NCI-H2196 (cell line): ENCODE measurements at regions not wholly inside any gene's neighbourhood (a gene's known extent, or its start where the extent isn't known, plus 50 kb on each side); places are given as distances from the start of the nearest gene placed in this dataset.
"Not testable (repeated sequence)": the region's sequence is repeated elsewhere in the genome, so short reads cannot be mapped to it uniquely, and the experiment has no call there.

Experiments
- DNase-seq: peaks from one replicate; lab custom pipeline; 2025; ENCODE audit not compliant: unreplicated experiment; lab: John Stamatoyannopoulos, UW

DNA sequence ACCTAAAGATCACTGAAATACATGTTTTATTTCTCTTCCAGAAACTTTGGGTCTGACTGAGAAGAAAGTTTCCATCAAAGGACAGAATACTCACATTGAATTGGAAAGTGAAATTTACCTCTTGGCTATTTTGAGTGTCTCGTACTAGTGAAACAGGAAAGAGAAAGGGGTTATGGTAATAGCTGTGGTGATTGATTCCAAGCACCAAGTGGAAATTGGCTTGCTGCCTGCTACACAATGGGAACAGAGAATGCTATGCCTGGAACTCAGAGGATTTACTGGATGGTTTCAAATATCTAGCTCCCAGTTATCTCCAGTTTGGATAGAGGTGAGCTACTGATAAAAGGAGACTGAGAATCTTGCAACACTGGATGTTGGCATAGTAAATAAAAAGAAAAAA lies 492.8 kb upstream of the FSIP2 start:
- no peak for DNase-seq

- no peak for DNase-seq
Measured at GRCh38 chr2:185246717-185247116, 491.9 kb upstream of the FSIP2 start.

DNA sequence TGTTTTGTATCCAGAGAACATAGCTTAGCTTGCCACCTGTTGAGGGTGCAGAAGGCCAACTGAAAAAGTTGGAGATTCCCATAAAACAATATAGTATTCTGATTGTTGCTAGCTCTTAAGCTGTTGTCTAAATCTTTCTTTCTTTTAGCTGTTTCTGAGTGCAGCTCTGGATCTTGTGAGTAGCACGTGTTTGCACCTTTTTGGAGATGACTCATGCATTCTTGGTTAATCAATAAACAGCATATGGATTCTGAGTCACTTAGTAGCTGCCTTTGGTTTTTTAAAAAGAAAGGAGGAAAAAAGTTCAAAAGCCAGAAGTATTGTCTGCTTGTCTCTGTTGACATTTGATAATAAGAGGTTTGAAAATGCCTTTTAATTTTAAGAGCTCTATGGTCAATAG lies 483.0 kb upstream of the FSIP2 start:
- no peak for DNase-seq

- no peak for DNase-seq
Measured at GRCh38 chr2:185265747-185266146, 472.9 kb upstream of the FSIP2 start.

DNA sequence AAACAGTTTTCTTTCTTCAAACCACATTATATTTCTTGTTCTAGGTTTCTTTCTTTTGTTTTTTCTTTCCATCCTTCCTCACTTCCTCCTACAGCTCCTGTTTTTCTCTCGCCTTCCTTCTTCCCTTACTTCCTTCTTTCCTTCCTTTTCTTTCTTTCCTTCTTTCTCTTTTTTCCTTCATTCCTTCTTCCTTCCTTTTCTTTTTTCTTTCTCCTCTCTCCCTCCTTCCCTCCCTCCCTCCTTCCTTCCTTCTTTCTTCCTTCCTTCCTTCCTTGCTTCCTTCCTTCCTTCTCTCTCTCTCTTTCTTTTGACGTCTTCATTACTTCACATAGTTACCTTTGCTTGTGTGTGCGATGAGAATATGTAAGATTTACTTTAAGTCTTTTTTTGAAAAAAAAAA lies 470.0 kb upstream of the FSIP2 start:
- DNase-seq, result no peak

DNA sequence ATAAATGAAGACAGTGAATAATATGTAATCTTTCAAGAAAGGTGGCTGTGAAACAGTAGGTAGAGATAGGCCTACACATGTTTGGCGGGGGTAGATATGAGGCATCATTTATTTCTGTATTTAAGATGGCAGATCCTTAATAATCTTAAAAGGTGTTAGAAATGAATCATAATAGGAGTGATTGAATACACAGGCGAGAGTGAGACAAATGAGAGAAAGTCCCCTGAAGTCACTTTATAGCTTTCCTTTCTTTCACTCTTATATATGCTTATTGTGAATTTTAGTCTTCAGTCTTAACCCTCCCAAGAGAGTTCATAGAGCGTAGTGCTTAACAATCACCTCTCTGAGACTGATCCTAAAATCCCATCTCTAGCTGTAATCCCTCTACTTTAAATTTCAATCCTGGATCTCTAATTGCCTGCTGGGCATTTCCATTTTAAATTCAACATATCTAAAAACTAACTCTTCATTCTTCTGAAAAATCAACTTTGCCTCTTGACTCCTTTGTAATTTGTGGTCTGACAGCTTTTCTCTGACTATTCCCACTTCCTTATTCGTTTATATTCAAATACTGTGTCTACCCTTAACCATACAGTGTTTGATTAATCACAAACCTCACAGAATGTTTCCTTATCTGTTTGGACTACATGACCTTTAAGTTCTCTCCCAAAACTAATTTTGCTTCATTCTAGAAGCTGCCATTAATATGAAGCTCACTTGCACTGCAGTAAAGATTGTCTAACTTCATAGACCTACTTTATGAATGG lies 463.7 kb upstream of the FSIP2 start:
- no peak for DNase-seq

- not testable (repeated sequence) for DNase-seq
Measured at GRCh38 chr2:185275979-185276378, 462.6 kb upstream of the FSIP2 start.

DNA sequence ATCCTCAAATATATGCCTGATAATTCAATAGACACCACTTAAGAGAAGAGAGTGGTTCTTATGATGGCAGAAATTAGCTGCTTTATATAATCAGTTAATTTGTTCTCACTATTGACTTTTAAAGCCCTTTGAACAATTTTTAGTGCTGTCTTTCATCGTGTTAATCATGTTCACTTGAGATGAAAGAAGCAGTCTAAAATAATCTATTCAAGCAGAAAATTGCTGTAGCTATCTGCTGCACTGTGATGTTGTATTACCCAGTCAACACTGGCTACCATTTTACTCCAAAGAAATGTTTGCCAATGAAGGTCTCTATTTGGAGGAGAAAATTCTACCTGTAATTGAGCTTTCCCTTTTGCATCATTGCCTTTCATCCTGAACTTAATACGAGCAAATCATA lies 459.8 kb upstream of the FSIP2 start:
- no peak for DNase-seq

DNA sequence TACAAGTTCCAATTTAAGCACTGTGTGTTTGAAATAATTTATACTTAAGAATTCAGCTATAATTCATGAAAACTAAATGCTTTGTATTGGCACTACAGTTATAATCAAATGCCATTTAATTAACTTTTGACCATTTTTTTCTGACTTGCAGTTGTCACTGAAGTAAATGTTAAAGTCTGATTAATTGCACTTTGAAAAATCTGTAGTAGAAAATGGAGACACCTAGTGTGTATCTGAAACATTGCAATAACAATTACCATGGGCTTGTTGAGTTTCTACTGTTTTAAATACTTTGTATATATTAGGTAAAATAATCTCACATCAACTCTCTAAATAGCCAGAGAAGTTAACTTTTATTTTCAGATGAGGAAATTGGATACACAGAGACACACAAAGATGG lies 458.6 kb upstream of the FSIP2 start:
- no peak for DNase-seq

DNA sequence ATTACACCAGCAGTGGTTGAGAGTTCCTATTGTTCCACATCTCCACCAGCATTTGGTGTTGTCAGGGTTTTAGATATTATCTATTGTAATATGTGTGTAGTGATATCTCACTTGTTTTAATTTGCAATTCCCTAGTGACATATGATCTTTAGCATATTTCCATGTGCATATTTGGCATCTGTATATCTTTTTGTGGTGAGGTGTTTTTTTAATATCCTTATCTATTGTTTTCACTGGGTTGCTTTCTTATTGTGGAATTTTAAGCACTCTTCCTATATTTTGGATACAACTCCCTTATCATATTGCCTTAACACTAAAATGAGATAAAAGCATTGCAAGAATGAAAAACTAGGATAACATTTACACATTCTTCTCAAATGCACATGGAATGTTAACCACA lies 453.9 kb upstream of the FSIP2 start:
- DNase-seq, result no peak

DNA sequence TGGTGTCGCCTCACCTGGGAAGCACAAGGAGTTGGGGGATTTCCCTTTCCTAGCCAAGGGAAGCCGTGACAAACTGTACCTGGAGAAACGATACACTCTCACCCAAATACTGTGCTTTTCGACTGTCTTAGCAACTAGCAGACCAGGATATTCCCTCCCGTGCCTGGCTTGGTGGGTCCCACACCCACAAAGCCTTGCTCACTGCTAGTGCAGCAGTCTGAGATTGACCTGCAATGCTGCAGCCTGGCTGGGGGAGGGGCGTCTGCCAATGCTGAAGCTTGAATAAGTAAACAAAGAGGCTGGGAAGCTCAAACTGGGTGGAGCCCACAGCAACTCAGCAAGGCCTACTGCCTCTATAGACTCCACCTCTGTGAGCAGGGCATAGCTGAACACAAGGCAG lies 448.6 kb upstream of the FSIP2 start:
- DNase-seq, result not testable (repeated sequence)

DNA sequence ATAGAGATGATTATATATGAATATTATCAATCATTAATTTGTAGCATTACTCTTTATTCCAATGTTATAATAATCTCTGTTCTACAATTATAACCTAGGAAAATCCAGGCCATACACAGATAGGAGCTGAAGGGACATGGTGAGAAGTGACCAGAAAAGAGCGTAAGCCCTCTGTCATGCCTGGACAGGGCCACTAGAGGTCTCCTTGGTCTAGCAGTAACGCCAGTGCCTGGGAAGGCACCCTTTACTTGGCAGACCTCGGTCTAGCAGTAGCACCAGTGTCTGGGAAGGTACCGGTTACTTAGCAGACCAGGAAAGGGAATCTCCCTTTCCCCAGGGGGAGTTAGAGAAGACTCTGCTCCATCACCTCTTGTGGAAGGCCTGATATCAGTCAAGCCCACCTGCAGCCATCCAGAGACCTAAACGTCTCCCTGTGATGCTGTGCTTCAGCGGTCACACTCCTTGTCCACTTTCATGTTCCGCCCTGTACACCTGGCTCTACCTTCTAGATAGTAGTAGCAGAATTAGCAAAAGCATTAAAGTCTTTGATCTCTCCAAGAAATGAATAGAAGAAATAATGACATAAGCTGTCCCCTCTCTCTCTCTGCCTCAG lies 447.5 kb upstream of the FSIP2 start:
- no peak for DNase-seq

GRCh38 chr2:185299867-185300266 lies 438.7 kb upstream of the FSIP2 start:
- DNase-seq, result no peak

DNA sequence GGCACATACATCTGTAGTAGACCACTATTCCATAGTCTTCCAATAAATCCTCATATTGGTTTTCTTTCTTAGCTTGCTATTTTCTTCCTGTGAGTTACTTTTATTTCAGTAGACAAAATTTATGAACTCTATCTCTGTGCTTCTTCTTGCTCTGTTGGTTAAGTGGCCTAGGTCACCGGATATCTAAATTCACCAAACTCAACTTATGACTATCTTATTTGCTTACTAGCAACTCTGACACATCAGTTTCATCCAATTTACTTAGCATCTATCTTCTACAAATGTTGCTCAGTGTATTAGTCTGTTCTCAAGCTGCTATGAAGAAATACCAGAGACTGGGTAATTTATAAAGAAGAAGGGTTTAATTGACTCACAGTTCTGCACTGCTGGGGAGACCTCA lies 432.5 kb upstream of the FSIP2 start:
- no peak for DNase-seq

DNA sequence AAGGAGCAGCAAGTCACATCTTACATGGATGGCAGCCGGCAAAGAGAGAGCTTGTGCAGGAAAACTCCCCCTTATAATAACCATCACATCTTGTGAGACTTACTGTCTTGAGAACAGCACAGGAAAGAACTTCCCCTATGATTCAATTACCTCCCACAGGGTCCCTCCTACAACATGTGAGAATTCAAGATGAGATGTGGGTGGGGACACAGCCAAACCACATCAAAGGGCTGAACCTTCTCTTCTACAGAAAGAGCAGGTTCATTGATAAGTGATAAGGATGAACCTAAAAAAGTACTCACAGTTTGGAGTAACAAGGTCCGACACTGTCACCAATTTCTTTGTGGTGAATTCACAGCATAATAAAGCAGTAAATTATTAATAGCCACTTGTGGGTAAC lies 422.2 kb upstream of the FSIP2 start:
- DNase-seq, result no peak

GRCh38 chr2:185318271-185318724 lies 420.3 kb upstream of the FSIP2 start:
- DNase-seq, result no peak

DNA sequence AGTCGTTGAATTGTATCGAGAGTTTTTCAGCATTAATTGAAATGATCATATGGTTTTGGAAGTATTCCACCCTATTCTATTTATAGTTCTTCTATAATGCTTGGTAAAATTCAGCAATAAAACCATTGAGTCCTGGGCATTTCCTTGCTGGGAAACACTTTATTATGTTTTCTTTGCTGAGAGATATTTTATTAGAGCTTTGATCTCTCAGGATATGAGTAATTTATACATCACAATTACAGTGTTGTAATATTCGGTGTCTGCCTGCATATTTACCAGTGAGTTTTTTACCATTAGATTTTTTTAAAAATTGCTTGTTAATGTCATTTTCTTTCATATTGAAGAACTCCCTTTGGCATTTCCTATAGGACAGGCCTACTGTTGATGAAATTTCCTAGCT lies 402.7 kb upstream of the FSIP2 start:
- DNase-seq, result no peak

- no peak for DNase-seq
Measured at GRCh38 chr2:185337033-185337432, 401.6 kb upstream of the FSIP2 start.

DNA sequence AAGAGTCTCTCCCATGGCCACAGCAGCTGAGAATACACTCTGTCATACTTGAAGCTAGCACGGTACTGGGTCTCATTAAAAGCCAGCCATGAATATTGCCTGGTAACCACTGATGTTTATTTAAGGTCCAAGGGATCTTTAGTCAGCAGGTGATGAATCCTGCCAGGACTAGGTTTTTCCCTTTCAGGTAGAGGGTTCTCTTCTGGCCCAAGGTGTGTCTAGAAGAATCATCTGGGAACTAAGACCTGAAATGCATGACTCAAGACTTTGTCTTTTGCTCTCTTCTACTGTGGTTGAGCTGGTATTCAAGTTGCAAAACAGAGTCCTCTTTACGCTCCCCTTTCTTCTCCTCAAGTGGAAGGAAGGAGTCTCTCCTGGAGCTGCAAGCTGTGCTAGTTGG lies 400.5 kb upstream of the FSIP2 start:
- DNase-seq, result peak; percentile 19

GRCh38 chr2:185347445-185347844 lies 391.2 kb upstream of the FSIP2 start:
- DNase-seq, result no peak

DNA sequence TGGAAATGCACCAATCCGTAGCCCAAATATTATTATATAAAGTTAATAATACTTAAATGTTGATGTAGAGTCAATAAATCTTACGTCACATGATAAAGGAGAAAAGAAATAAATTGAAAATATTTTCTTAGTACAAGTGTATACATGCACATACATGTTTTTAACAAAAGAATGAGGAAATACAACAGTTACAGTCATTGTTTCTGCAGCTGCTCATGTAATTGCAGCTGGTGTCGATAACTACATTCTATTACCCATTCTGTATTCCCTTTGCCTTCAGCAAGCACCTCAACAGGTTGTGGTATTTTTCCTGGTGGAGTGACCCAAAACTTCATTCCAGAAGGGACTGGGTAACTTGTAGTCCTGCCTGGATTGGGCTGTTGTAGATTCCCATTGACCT lies 377.8 kb upstream of the FSIP2 start:
- no peak for DNase-seq

DNA sequence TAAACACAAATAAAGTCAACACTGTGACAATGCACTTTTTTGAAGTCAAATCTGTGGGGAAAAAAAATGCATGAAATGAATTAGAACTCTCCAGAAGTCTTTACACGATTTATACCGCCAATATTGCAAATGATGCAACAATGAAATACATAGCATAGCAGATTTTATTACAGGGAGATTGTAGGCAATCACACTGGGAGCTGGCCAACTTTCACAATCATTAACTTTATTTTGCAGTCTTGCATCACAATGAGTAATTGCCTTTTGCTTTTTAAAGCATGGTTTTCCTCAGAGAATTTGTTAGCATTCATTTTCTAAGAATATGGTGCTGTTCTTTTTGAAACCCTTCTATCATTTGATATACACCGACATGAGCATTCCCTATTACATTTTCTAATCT lies 366.4 kb upstream of the FSIP2 start:
- no peak for DNase-seq

DNA sequence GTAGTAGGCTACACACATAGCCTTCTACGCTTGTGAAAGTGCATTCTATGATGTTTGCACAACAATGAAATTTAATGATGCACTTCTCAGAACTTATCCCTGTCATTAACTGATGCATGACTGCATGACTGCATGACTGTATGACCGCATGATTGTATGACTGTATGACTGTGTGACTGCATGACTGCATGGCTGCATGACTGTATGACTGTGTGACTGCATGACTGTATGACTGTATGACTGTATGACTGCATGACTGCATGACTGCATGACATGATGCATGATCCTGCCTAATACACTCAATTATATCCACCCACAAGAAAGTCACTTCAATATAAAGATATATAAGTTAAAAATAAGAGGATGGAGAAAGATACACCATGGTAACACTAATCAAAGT lies 365.4 kb upstream of the FSIP2 start:
- no peak for DNase-seq
